Right lobe of liver (tissue), 4 donors: ENCODE measurements at regions not wholly inside any gene's neighbourhood (a gene's known extent, or its start where the extent isn't known, plus 50 kb on each side); places are given as distances from the start of the nearest gene placed in this dataset.

Experiments used
- CTCF ChIP-seq, 4 donors: fragments of 200-600 bp in 3 of 4; fragments of 450-650 bp in 1 of 4; IDR thresholded peaks; one replicate each; pipeline versions ENCODE4 v1.5.1 to v1.8.0; 2016 to 2022; ENCODE audit warnings: antibody characterized with exemption in 4 of 4, mild to moderate bottlenecking in 2 of 4
- POLR2A ChIP-seq: fragments of 450-650 bp; IDR thresholded peaks from one replicate; pipeline ENCODE4 v1.6.1; 2017; ENCODE audit warnings: antibody characterized with exemption, mild to moderate bottlenecking
- donor health status: DM: no; HTN: no; CAD: no.
- donor health status: DM: no; HTN: no; CAD: no.
- donor health status: DM: no; HTN: yes; CAD: no.

GRCh38 chr9:99433555-99433954 lies 211.5 kb downstream of the SEC61B start:
- TF ChIP-seq CTCF (IDR thresholded peaks at IDR 0.05) = no peak
- TF ChIP-seq POLR2A = no peak
